PC-9 (cell line): ENCODE measurements at regions not wholly inside any gene's neighbourhood (a gene's known extent, or its start where the extent isn't known, plus 50 kb on each side); places are given as distances from the start of the nearest gene placed in this dataset.

ENCODE experiments used
- EZH2 ChIP-seq: fragments of 200-600 bp; sonication (generic); IDR thresholded peaks from 2 replicates; pipeline ENCODE4 v1.8.0; 2017; ENCODE audit warnings: antibody characterized with exemption, low read depth
- TF ChIP-seq, protein P1 (sequence below): fragments of 200-600 bp; sonication (generic); conservative IDR thresholded peaks from 2 replicates; pipeline ENCODE4 v1.6.1; 2017; ENCODE audit warnings: mixed run types, antibody characterized with exemption, mild to moderate bottlenecking, moderate library complexity

DNA sequence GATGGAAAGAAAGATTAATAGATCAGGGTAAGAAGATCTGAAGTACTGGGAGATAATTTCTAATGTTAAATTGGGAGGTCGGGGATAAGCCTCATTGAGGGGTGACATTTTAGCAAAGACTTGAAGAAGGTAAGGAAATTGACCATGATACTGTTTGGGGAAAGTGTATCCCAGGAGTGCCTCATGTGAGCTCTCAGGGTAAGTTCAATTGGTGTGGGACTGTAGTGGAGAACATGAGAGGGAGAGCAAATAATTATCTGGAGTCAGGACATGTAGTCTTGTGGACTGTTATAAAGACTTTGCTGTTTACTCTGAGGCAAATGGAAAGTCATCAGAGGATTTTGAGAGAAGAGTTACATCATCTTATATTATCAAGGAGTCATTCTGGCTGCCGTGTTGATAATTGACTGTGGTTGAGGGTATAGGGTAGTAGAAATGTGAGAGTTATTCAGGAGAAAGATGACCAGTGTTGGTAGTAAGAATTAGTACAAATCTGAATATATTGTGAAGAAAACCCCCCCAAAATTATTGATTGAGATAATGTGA lies 624.4 kb downstream of the ADCYAP1 start:
- no peak for TF ChIP-seq EZH2
- TF ChIP-seq, protein P1, sequence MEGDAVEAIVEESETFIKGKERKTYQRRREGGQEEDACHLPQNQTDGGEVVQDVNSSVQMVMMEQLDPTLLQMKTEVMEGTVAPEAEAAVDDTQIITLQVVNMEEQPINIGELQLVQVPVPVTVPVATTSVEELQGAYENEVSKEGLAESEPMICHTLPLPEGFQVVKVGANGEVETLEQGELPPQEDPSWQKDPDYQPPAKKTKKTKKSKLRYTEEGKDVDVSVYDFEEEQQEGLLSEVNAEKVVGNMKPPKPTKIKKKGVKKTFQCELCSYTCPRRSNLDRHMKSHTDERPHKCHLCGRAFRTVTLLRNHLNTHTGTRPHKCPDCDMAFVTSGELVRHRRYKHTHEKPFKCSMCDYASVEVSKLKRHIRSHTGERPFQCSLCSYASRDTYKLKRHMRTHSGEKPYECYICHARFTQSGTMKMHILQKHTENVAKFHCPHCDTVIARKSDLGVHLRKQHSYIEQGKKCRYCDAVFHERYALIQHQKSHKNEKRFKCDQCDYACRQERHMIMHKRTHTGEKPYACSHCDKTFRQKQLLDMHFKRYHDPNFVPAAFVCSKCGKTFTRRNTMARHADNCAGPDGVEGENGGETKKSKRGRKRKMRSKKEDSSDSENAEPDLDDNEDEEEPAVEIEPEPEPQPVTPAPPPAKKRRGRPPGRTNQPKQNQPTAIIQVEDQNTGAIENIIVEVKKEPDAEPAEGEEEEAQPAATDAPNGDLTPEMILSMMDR, result no peak
